Gastrocnemius medialis (tissue), 4 donors: ENCODE measurements at regions not wholly inside any gene's neighbourhood (a gene's known extent, or its start where the extent isn't known, plus 50 kb on each side); places are given as distances from the start of the nearest gene placed in this dataset.

Experiments
- CTCF ChIP-seq, 5 experiments: fragments of 450-650 bp in 3 of 5; fragments of 200-600 bp in 2 of 5; sonication (generic) in 2 of 5; IDR thresholded peaks in 4 of 5; conservative IDR thresholded peaks in 1 of 5; 1 replicate in 4 of 5; 2 replicates in 1 of 5; pipeline ENCODE4 v1.5.1; 2016 to 2019; ENCODE audit warnings: antibody characterized with exemption in 5 of 5, mild to moderate bottlenecking in 3 of 5, moderate library complexity in 3 of 5
- POLR2A ChIP-seq, 2 donors: fragments of 450-650 bp; IDR thresholded peaks; one replicate each; pipeline ENCODE4 v1.6.1; 2017; ENCODE audit warnings: antibody characterized with exemption in 2 of 2, mild to moderate bottlenecking in 2 of 2, moderate library complexity in 2 of 2

- TF ChIP-seq CTCF (IDR thresholded peaks at IDR 0.05 in 4 of 5, conservative IDR thresholded peaks at IDR 0.05 in 1 of 5) (no peak), POLR2A (IDR thresholded peaks at IDR 0.05) (no peak)
Observed at GRCh38 chr10:2306081-2306480, 568.8 kb upstream of the ADARB2 start.
